HepG2 (cell line): ENCODE measurements at regions not wholly inside any gene's neighbourhood (a gene's known extent, or its start where the extent isn't known, plus 50 kb on each side); places are given as distances from the start of the nearest gene placed in this dataset.

Experiments
- ATAC-seq: fragments of 200-7000 bp; cut with Tn5 transposase; 3 replicates; pipeline ENCODE4 v1.9.1; 2020; ENCODE audit warnings: mild to moderate bottlenecking, moderate library complexity
- BruUV-seq: library from RNA; stranded (reverse); fragments of 400-500 nt; replicated peaks from 2 replicates; lab custom pipeline; 2021; lab: Mats Ljungman, UMichigan
- CTCF ChIA-PET: fragments of 300-600 bp; formaldehyde crosslinking; extraction: SDS; loops from one replicate; lab custom pipeline; 2021; ENCODE audit warnings: low total read pairs, inconsistent platforms, low intra/inter-chr PET ratio; lab: Yijun Ruan, JAX
- POLR2A ChIA-PET: fragments of 350-600 bp; sonication (Branson Sonifier 250); formaldehyde crosslinking; loops from one replicate; lab custom pipeline; 2020; ENCODE audit warnings: antibody characterized with exemption, inconsistent platforms; lab: Yijun Ruan, JAX
- DNase-seq: peaks from one replicate; pipeline ENCODE4 v3.0.0-alpha.2; 2015; ENCODE audit warnings: low spot score
- FAIRE-seq: peaks from 3 replicates; lab custom pipeline; 2011; peaks lifted over from hg19 to GRCh38; lab: Jason Lieb, UNC
- H2AFZ ChIP-seq: one replicate; pipeline ENCODE4 v1.6.1; 2011; ENCODE audit warnings: low read length, inconsistent platforms
- H3K27ac ChIP-seq: fragments of 300-600 bp; 3 replicates; pipeline ENCODE4 v1.8.0; 2011; ENCODE audit warnings: mixed run types, mild to moderate bottlenecking, mixed read lengths, low read length, inconsistent platforms; ENCODE audit not compliant: insufficient read depth; ENCODE audit errors: extremely low read length
- H3K27me3 ChIP-seq, 2 experiments: fragments of 200-600 bp in 1 of 2; 2 replicates in 1 of 2; 3 replicates in 1 of 2; pipeline versions ENCODE4 v1.6.0 to v1.8.0; 2011; ENCODE audit warnings: low read length in 2 of 2, mild to moderate bottlenecking in 2 of 2, moderate library complexity in 2 of 2, inconsistent platforms in 1 of 2; ENCODE audit not compliant: insufficient read depth in 2 of 2, control insufficient read depth in 1 of 2
- H3K36me3 ChIP-seq, 2 experiments: fragments of 200-600 bp in 1 of 2; replicated peaks in 1 of 2; 2 replicates in 1 of 2; 3 replicates in 1 of 2; pipeline versions ENCODE4 v1.5.1 to v1.8.0; 2011; ENCODE audit warnings: low read length in 2 of 2, inconsistent platforms in 1 of 2; ENCODE audit not compliant: insufficient read depth in 2 of 2, control insufficient read depth in 1 of 2
- H3K4me1 ChIP-seq: 2 replicates; pipeline ENCODE4 v1.5.1; 2012; ENCODE audit warnings: low read length, inconsistent platforms; ENCODE audit not compliant: insufficient read depth
- H3K4me2 ChIP-seq: 2 replicates; pipeline ENCODE4 v1.6.0; 2011; ENCODE audit warnings: low read depth, low read length, inconsistent platforms
- H3K4me3 ChIP-seq, 3 experiments: fragments of 200-600 bp in 1 of 3; sonication (generic), shearing (Covaris generic) in 1 of 3; replicated peaks in 1 of 3; 2 replicates each; pipeline ENCODE4 v1.5.1; 2011 to 2016; ENCODE audit warnings: low read length in 3 of 3, inconsistent platforms in 2 of 3, low read depth in 2 of 3, mild to moderate bottlenecking in 2 of 3, control low read depth in 1 of 3, mixed read lengths in 1 of 3; ENCODE audit not compliant: insufficient read depth in 1 of 3
- H3K79me2 ChIP-seq: one replicate; pipeline ENCODE4 v1.6.1; 2011; ENCODE audit warnings: low read length, inconsistent platforms; ENCODE audit not compliant: insufficient read depth
- H3K9ac ChIP-seq: 2 replicates; pipeline ENCODE4 v1.6.0; 2011; ENCODE audit warnings: mild to moderate bottlenecking, low read depth, low read length, inconsistent platforms; ENCODE audit not compliant: insufficient read depth
- H3K9me3 ChIP-seq: 2 replicates; pipeline ENCODE4 v1.5.1; 2012; ENCODE audit warnings: mild to moderate bottlenecking, low read length
- H4K20me1 ChIP-seq: 2 replicates; pipeline ENCODE4 v1.6.0; 2011; ENCODE audit warnings: inconsistent platforms, mild to moderate bottlenecking, low read length, moderate library complexity; ENCODE audit not compliant: insufficient read depth
- CENPX ChIP-seq: sonication (generic); formaldehyde crosslinking; IDR thresholded peaks from 2 replicates; pipeline ENCODE4 v1.9.0; 2021; ENCODE audit warnings: mild to moderate bottlenecking, missing genetic modification reagents, moderate library complexity
- FOXP1 ChIP-seq, 2 experiments: fragments of 450-650 bp in 1 of 2; IDR thresholded peaks; 2 replicates each; pipeline ENCODE4 v1.6.1; 2017 to 2018; ENCODE audit warnings: antibody characterized with exemption in 1 of 2
- PBX2 ChIP-seq: IDR thresholded peaks from 2 replicates; pipeline ENCODE4 v1.6.1; 2016; ENCODE audit warnings: control low read depth
- YEATS4 ChIP-seq: sonication (generic); formaldehyde crosslinking; IDR thresholded peaks from 2 replicates; pipeline ENCODE4 v1.4.0; 2020; ENCODE audit warnings: missing genetic modification reagents, borderline replicate concordance
- ZNF839 ChIP-seq: sonication (generic); formaldehyde crosslinking; IDR thresholded peaks from 2 replicates; pipeline ENCODE4 v1.4.0; 2020; ENCODE audit warnings: missing genetic modification reagents, mild to moderate bottlenecking, borderline replicate concordance
- WGBS: methylation state at CpG from one replicate; pipeline ENCODE4 v1.1.6; 2017; ENCODE audit warnings: low lambda C conversion rate; 5-methylcytosine and 5-hydroxymethylcytosine counted together
- in situ Hi-C: cut with HindIII; loops from 2 replicates; pipeline ENCODE4 v1.10.0; 2017; ENCODE audit warnings: low pct_unique_long_range_greater_than_20kb; ENCODE audit not compliant: extremely low pct_ligation_motif_present
- intact Hi-C: fragments of 100-400 bp; cut with micrococcal nuclease; formaldehyde crosslinking; loops from one replicate; pipeline ENCODE4 v1.10.0; 2022; ENCODE audit not compliant: unreplicated experiment
- TF ChIP-seq, protein P1 (sequence below): sonication (generic); formaldehyde crosslinking; IDR thresholded peaks from one replicate; pipeline ENCODE4 v1.5.1; 2020; ENCODE audit warnings: mild to moderate bottlenecking, missing genetic modification reagents; ENCODE audit errors: not compliant biosample characterization
- TF ChIP-seq, protein P2 (sequence below): sonication (generic); formaldehyde crosslinking; IDR thresholded peaks from 2 replicates; pipeline ENCODE4 v1.5.1; 2020; ENCODE audit warnings: mild to moderate bottlenecking, moderate library complexity, missing genetic modification reagents
- TF ChIP-seq, protein P3 (sequence below): sonication (generic); formaldehyde crosslinking; IDR thresholded peaks from 2 replicates; pipeline ENCODE4; 2020; ENCODE audit warnings: missing genetic modification reagents, mild to moderate bottlenecking, borderline replicate concordance

- H2AFZ ChIP-seq: no peak overlapping the region
- WGBS: 0% methylated on average over 2 of the region's 2 CpGs
- intact Hi-C loops (no loop called here), in situ Hi-C loops (no loop called here)
- ChIA-PET CTCF (no interaction called here), POLR2A (no interaction called here)
- H3K4me1 ChIP-seq: no peaks in the 10 kb centered on the region
- H4K20me1 ChIP-seq: no peaks in the 10 kb centered on the region
- H3K9ac ChIP-seq: no peak overlapping the region
- no peak overlapping the region for H3K27ac ChIP-seq
- no peaks in the 10 kb centered on the region for H3K9me3 ChIP-seq
- H3K27me3 ChIP-seq: no peaks in the 10 kb centered on the region
- no peak for TF ChIP-seq PBX2 (CRISPR knock-in tag)
- TF ChIP-seq, protein P1, sequence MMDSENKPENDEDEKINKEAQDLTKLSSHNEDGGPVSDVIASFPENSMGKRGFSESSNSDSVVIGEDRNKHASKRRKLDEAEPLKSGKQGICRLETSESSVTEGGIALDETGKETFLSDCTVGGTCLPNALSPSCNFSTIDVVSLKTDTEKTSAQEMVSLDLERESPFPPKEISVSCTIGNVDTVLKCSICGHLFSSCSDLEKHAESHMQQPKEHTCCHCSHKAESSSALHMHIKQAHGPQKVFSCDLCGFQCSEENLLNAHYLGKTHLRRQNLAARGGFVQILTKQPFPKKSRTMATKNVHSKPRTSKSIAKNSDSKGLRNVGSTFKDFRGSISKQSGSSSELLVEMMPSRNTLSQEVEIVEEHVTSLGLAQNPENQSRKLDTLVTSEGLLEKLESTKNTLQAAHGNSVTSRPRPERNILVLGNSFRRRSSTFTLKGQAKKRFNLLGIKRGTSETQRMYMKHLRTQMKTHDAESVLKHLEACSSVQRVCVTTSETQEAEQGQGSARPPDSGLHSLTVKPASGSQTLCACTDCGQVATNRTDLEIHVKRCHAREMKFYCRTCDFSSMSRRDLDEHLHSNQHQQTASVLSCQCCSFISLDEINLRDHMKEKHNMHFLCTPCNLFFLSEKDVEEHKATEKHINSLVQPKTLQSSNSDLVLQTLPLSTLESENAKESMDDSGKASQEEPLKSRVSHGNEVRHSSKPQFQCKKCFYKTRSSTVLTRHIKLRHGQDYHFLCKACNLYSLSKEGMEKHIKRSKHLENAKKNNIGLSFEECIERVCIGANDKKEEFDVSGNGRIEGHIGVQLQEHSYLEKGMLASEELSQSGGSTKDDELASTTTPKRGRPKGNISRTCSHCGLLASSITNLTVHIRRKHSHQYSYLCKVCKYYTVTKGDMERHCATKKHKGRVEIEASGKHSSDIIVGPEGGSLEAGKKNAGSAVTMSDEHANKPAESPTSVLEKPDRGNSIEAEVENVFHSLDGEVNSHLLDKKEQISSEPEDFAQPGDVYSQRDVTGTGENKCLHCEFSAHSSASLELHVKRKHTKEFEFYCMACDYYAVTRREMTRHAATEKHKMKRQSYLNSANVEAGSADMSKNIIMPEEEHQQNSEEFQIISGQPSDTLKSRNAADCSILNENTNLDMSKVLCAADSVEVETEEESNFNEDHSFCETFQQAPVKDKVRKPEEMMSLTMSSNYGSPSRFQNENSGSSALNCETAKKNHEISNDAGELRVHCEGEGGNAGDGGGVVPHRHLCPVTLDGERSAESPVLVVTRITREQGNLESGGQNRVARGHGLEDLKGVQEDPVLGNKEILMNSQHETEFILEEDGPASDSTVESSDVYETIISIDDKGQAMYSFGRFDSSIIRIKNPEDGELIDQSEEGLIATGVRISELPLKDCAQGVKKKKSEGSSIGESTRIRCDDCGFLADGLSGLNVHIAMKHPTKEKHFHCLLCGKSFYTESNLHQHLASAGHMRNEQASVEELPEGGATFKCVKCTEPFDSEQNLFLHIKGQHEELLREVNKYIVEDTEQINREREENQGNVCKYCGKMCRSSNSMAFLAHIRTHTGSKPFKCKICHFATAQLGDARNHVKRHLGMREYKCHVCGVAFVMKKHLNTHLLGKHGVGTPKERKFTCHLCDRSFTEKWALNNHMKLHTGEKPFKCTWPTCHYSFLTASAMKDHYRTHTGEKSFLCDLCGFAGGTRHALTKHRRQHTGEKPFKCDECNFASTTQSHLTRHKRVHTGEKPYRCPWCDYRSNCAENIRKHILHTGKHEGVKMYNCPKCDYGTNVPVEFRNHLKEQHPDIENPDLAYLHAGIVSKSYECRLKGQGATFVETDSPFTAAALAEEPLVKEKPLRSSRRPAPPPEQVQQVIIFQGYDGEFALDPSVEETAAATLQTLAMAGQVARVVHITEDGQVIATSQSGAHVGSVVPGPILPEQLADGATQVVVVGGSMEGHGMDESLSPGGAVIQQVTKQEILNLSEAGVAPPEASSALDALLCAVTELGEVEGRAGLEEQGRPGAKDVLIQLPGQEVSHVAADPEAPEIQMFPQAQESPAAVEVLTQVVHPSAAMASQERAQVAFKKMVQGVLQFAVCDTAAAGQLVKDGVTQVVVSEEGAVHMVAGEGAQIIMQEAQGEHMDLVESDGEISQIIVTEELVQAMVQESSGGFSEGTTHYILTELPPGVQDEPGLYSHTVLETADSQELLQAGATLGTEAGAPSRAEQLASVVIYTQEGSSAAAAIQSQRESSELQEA: no peak
- TF ChIP-seq FOXP1 (IDR thresholded peaks at IDR 0.05): no peak
- TF ChIP-seq FOXP1 (CRISPR knock-in tag; IDR thresholded peaks at IDR 0.05): no peak
- no peak for TF ChIP-seq YEATS4 (CRISPR knock-in tag)
- TF ChIP-seq, protein P2, sequence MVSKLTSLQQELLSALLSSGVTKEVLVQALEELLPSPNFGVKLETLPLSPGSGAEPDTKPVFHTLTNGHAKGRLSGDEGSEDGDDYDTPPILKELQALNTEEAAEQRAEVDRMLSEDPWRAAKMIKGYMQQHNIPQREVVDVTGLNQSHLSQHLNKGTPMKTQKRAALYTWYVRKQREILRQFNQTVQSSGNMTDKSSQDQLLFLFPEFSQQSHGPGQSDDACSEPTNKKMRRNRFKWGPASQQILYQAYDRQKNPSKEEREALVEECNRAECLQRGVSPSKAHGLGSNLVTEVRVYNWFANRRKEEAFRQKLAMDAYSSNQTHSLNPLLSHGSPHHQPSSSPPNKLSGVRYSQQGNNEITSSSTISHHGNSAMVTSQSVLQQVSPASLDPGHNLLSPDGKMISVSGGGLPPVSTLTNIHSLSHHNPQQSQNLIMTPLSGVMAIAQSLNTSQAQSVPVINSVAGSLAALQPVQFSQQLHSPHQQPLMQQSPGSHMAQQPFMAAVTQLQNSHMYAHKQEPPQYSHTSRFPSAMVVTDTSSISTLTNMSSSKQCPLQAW (CRISPR knock-in tag): no peak
- TF ChIP-seq CENPX (CRISPR knock-in tag): no peak
- TF ChIP-seq, protein P3, sequence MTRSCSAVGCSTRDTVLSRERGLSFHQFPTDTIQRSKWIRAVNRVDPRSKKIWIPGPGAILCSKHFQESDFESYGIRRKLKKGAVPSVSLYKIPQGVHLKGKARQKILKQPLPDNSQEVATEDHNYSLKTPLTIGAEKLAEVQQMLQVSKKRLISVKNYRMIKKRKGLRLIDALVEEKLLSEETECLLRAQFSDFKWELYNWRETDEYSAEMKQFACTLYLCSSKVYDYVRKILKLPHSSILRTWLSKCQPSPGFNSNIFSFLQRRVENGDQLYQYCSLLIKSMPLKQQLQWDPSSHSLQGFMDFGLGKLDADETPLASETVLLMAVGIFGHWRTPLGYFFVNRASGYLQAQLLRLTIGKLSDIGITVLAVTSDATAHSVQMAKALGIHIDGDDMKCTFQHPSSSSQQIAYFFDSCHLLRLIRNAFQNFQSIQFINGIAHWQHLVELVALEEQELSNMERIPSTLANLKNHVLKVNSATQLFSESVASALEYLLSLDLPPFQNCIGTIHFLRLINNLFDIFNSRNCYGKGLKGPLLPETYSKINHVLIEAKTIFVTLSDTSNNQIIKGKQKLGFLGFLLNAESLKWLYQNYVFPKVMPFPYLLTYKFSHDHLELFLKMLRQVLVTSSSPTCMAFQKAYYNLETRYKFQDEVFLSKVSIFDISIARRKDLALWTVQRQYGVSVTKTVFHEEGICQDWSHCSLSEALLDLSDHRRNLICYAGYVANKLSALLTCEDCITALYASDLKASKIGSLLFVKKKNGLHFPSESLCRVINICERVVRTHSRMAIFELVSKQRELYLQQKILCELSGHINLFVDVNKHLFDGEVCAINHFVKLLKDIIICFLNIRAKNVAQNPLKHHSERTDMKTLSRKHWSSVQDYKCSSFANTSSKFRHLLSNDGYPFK: no peak
- no peak for TF ChIP-seq ZNF839 (CRISPR knock-in tag)
- FAIRE-seq (no peak), DNase-seq (no peak), ATAC-seq (no peak)
- BruUV-seq: no TSS peak
- no peaks in the 10 kb centered on the region for H3K36me3 ChIP-seq
- H3K4me3 ChIP-seq: no peak overlapping the region
- no peak overlapping the region for H3K4me2 ChIP-seq
- no peaks in the 10 kb centered on the region for H3K79me2 ChIP-seq
These were observed 178.7 kb upstream of the ANKRD28 start for GRCh38 chr3:15976524-15976923.
